ENCODE measurements at regions not wholly inside any gene's neighbourhood (a gene's known extent, or its start where the extent isn't known, plus 50 kb on each side); places are given as distances from the start of the nearest gene placed in this dataset.
"Not testable (repeated sequence)": the region's sequence is repeated elsewhere in the genome, so short reads cannot be mapped to it uniquely, and the experiment has no call there.

DNA sequence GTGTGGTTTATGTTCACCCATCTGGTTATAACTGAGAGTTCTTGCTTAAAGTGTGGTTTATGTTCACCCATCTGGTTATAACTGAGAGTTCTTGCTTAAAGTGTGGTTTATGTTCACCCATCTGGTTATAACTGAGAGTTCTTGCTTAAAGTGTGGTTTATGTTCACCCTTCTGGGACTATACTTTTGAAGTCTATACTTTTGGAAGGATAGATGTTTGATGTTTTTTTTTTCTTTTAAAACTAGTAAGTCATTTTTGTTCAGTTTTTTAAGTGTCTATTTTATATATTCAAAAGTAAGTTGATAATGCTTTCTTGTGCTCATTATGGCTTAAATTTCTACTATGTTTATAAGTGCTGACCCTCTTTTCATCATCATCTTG lies 155.3 kb downstream of the SYT15 start:
- H3K36me3 ChIP-seq (replicated peaks in 1 of 2; ENCODE audit: control insufficient read depth in 1 of 2, insufficient read depth in 2 of 2, low read length in 1 of 2); H3K27me3 ChIP-seq (ENCODE audit: insufficient read depth); H3K4me3 ChIP-seq (ENCODE audit: low read depth in 2 of 2, low read length in 1 of 2); H3K9me2 ChIP-seq; H3K9ac ChIP-seq; H3K4me1 ChIP-seq (ENCODE audit: control insufficient read depth in 1 of 2, insufficient read depth in 2 of 2, low read depth in 1 of 2, low read length in 1 of 2); DNase-seq; H3K4me2 ChIP-seq; H3K79me2 ChIP-seq (ENCODE audit: insufficient read depth); H2AFZ ChIP-seq (ENCODE audit: low read depth); CTCF ChIA-PET; H3K9me3 ChIP-seq; H3K27ac ChIP-seq (ENCODE audit: low read depth in 2 of 2, low read length in 1 of 2); POLR2A ChIA-PET; H3F3A ChIP-seq (replicated peaks; ENCODE audit: insufficient read depth); H4K20me1 ChIP-seq (ENCODE audit: insufficient read depth): not testable (repeated sequence)

DNA sequence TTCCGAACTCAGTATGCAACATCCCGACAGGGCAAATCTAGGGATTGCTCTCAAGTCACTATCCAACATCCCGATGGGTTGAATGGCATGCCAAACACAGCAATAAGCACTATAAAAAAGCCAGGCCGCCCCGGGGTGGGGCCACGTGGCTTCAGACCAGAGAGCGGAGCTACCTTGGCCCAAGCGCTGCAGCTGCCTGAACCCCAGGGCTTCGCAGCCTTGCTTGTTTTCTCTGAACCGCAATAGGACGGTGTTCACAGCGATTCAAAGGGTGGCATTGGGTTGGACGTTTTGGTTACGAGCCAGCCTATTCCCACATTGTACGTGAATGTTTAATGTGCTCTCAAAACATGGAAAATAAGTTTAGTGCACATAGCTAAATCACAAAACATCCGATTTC lies 161.0 kb downstream of the SYT15 start:
- H3K27ac ChIP-seq (ENCODE audit: low read depth in 2 of 2, low read length in 1 of 2); CTCF ChIA-PET; POLR2A ChIA-PET; H3K9ac ChIP-seq; H3K36me3 ChIP-seq (replicated peaks in 1 of 2; ENCODE audit: control insufficient read depth in 1 of 2, insufficient read depth in 2 of 2, low read length in 1 of 2); H3K79me2 ChIP-seq (ENCODE audit: insufficient read depth); H4K20me1 ChIP-seq (ENCODE audit: insufficient read depth); H2AFZ ChIP-seq (ENCODE audit: low read depth); H3K9me2 ChIP-seq; DNase-seq; H3F3A ChIP-seq (replicated peaks; ENCODE audit: insufficient read depth); H3K4me1 ChIP-seq (ENCODE audit: control insufficient read depth in 1 of 2, insufficient read depth in 2 of 2, low read depth in 1 of 2, low read length in 1 of 2); H3K4me2 ChIP-seq; H3K4me3 ChIP-seq (ENCODE audit: low read depth in 2 of 2, low read length in 1 of 2); H3K27me3 ChIP-seq (ENCODE audit: insufficient read depth); H3K9me3 ChIP-seq: not testable (repeated sequence)
- 52% methylated on average over 11 of the region's 16 CpGs for WGBS (ENCODE audit: low lambda C conversion rate)

GRCh38 chr10:46740368-46740767 lies 161.4 kb downstream of the SYT15 start:
- H3K4me2 ChIP-seq; CTCF ChIA-PET; H3K4me1 ChIP-seq (ENCODE audit: control insufficient read depth in 1 of 2, insufficient read depth in 2 of 2, low read depth in 1 of 2, low read length in 1 of 2); H3K27ac ChIP-seq (ENCODE audit: low read depth in 2 of 2, low read length in 1 of 2); H3K27me3 ChIP-seq (ENCODE audit: insufficient read depth); POLR2A ChIA-PET; H3K4me3 ChIP-seq (ENCODE audit: low read depth in 2 of 2, low read length in 1 of 2); DNase-seq; H3K9ac ChIP-seq; H3K79me2 ChIP-seq (ENCODE audit: insufficient read depth); H3K36me3 ChIP-seq (replicated peaks in 1 of 2; ENCODE audit: control insufficient read depth in 1 of 2, insufficient read depth in 2 of 2, low read length in 1 of 2); H3K9me3 ChIP-seq; H4K20me1 ChIP-seq (ENCODE audit: insufficient read depth); H3F3A ChIP-seq (replicated peaks; ENCODE audit: insufficient read depth); H3K9me2 ChIP-seq; H2AFZ ChIP-seq (ENCODE audit: low read depth): not testable (repeated sequence)
- WGBS (ENCODE audit: low lambda C conversion rate): 48% methylated on average over 6 of the region's 17 CpGs

GRCh38 chr10:46749003-46749402 lies 162.2 kb upstream of the PTPN20 start:
- H3K27me3 ChIP-seq (ENCODE audit: insufficient read depth); DNase-seq; H4K20me1 ChIP-seq (ENCODE audit: insufficient read depth); CTCF ChIA-PET; H3K4me2 ChIP-seq; H3K9me3 ChIP-seq; H3K9ac ChIP-seq; H3K9me2 ChIP-seq; POLR2A ChIA-PET; H3K79me2 ChIP-seq (ENCODE audit: insufficient read depth); H3K36me3 ChIP-seq (replicated peaks in 1 of 2; ENCODE audit: control insufficient read depth in 1 of 2, insufficient read depth in 2 of 2, low read length in 1 of 2); H3K27ac ChIP-seq (ENCODE audit: low read depth in 2 of 2, low read length in 1 of 2); H3F3A ChIP-seq (replicated peaks; ENCODE audit: insufficient read depth); H2AFZ ChIP-seq (ENCODE audit: low read depth); H3K4me1 ChIP-seq (ENCODE audit: control insufficient read depth in 1 of 2, insufficient read depth in 2 of 2, low read depth in 1 of 2, low read length in 1 of 2); H3K4me3 ChIP-seq (ENCODE audit: low read depth in 2 of 2, low read length in 1 of 2): not testable (repeated sequence)
- 48% methylated on average over 3 of the region's 3 CpGs for WGBS (ENCODE audit: low lambda C conversion rate)

DNA sequence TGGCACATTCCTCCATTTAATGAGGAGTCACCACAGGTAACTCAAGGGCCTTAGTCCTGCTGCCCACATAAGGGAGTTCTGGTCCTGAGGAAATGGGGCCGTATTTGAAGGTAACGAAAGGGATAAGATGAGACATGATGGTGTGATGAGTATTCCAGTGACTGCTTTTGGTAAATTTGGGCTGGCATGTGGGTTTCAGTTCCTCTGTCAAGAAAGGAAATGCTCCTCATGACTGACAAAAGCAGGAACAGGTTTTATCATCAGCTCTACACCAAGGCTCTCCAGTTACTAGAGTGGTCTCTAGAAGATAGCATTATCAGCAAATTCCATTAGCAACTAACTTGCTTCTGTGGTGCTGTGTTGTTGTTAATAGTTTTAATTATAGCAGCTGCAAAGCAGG lies 161.8 kb upstream of the PTPN20 start:
- H3F3A ChIP-seq (replicated peaks; ENCODE audit: insufficient read depth); H3K27me3 ChIP-seq (ENCODE audit: insufficient read depth); POLR2A ChIA-PET; H3K9me3 ChIP-seq; H3K79me2 ChIP-seq (ENCODE audit: insufficient read depth); H4K20me1 ChIP-seq (ENCODE audit: insufficient read depth); DNase-seq; H2AFZ ChIP-seq (ENCODE audit: low read depth); H3K4me3 ChIP-seq (ENCODE audit: low read depth in 2 of 2, low read length in 1 of 2); H3K4me2 ChIP-seq; H3K27ac ChIP-seq (ENCODE audit: low read depth in 2 of 2, low read length in 1 of 2); H3K9me2 ChIP-seq; H3K4me1 ChIP-seq (ENCODE audit: control insufficient read depth in 1 of 2, insufficient read depth in 2 of 2, low read depth in 1 of 2, low read length in 1 of 2); H3K9ac ChIP-seq; CTCF ChIA-PET; H3K36me3 ChIP-seq (replicated peaks in 1 of 2; ENCODE audit: control insufficient read depth in 1 of 2, insufficient read depth in 2 of 2, low read length in 1 of 2): not testable (repeated sequence)
- WGBS (ENCODE audit: low lambda C conversion rate): 82% methylated on average over 2 of the region's 2 CpGs

- H3K36me3 ChIP-seq (replicated peaks in 1 of 2; ENCODE audit: control insufficient read depth in 1 of 2, insufficient read depth in 2 of 2, low read length in 1 of 2); H3K4me1 ChIP-seq (ENCODE audit: control insufficient read depth in 1 of 2, insufficient read depth in 2 of 2, low read depth in 1 of 2, low read length in 1 of 2); CTCF ChIA-PET; H2AFZ ChIP-seq (ENCODE audit: low read depth); H3K27ac ChIP-seq (ENCODE audit: low read depth in 2 of 2, low read length in 1 of 2); POLR2A ChIA-PET; H3K4me2 ChIP-seq; H3F3A ChIP-seq (replicated peaks; ENCODE audit: insufficient read depth); H3K27me3 ChIP-seq (ENCODE audit: insufficient read depth); H3K9me2 ChIP-seq; H3K9me3 ChIP-seq; H3K79me2 ChIP-seq (ENCODE audit: insufficient read depth); H3K9ac ChIP-seq; H4K20me1 ChIP-seq (ENCODE audit: insufficient read depth); H3K4me3 ChIP-seq (ENCODE audit: low read depth in 2 of 2, low read length in 1 of 2); DNase-seq: not testable (repeated sequence)
- no CpG with 5 or more reads among the region's 5 CpGs for WGBS (ENCODE audit: low lambda C conversion rate)
These were observed 157.5 kb upstream of the PTPN20 start for GRCh38 chr10:46753763-46754162.

DNA sequence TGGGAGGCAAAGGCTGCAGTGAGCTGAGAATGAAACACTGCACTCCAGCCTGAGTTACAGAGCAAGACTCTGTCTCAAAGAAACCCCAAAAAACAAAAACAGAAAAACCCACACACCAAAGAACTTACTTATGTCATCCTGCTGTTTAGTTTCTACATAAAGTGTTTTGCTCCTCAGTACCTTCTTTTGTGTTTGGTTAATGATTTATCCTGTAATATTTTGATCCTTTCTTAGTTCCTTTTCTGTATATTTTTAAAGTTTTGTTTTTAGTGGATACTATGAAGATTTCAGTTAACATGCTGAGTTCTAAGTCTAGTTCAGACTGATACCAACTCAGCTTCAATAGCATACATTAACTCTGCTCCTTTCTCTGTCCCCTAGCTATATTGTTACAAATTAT lies 149.8 kb upstream of the PTPN20 start:
- H2AFZ ChIP-seq (ENCODE audit: low read depth); H3K4me2 ChIP-seq; H3K9ac ChIP-seq; H3K4me1 ChIP-seq (ENCODE audit: control insufficient read depth in 1 of 2, insufficient read depth in 2 of 2, low read depth in 1 of 2, low read length in 1 of 2); H3K36me3 ChIP-seq (replicated peaks in 1 of 2; ENCODE audit: control insufficient read depth in 1 of 2, insufficient read depth in 2 of 2, low read length in 1 of 2); DNase-seq; H3K9me2 ChIP-seq; CTCF ChIA-PET; H4K20me1 ChIP-seq (ENCODE audit: insufficient read depth); POLR2A ChIA-PET; H3K79me2 ChIP-seq (ENCODE audit: insufficient read depth); H3K9me3 ChIP-seq; H3K27ac ChIP-seq (ENCODE audit: low read depth in 2 of 2, low read length in 1 of 2); H3K4me3 ChIP-seq (ENCODE audit: low read depth in 2 of 2, low read length in 1 of 2); H3K27me3 ChIP-seq (ENCODE audit: insufficient read depth); H3F3A ChIP-seq (replicated peaks; ENCODE audit: insufficient read depth): not testable (repeated sequence)
